ENCODE measurements at regions not wholly inside any gene's neighbourhood (a gene's known extent, or its start where the extent isn't known, plus 50 kb on each side); places are given as distances from the start of the nearest gene placed in this dataset.
"Not testable (repeated sequence)": the region's sequence is repeated elsewhere in the genome, so short reads cannot be mapped to it uniquely, and the experiment has no call there.

DNA sequence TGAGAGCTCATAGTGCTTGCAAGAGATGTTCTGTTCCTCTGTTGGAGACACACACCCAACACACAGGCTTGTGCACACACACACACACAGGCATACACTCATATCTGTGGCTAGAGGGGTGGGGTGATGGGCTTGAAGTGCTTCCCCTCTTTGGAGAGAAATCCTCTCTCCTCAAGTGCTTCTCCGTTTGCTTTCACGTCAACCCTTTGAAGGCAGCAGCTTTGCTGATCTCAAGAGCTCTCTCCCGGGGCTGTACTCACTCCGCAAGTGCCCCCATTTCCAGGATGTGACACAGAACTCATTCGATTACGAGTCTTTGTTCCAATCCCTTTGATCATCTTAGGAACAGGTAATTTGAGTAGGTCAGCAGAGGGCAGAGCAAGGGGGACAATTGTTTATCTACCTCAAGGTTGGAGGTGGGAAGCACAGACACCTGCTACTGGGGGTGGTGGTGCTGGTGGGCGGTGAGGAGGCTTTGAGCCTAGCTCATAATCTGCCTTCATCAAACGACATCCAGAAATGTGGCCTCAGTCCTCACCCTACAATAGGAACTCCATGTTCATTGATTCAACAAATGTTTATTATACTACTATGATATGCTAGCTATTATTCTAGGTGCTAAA lies 529.8 kb upstream of the CADM1 start:
- Mint-ChIP-seq H3K4me3 (no peak overlapping the region), H3K36me3 (ENCODE audit: low read depth) (peaks cover 4% of the 10 kb centered on the region), H3K27ac (no peak overlapping the region), H3K27me3 (ENCODE audit: low read depth) (peaks cover 25% of the 10 kb centered on the region), H3K4me1 (peaks cover 31% of the 10 kb centered on the region), H3K9me3 (peaks cover 9% of the 10 kb centered on the region)
- TF ChIP-seq, protein P1, sequence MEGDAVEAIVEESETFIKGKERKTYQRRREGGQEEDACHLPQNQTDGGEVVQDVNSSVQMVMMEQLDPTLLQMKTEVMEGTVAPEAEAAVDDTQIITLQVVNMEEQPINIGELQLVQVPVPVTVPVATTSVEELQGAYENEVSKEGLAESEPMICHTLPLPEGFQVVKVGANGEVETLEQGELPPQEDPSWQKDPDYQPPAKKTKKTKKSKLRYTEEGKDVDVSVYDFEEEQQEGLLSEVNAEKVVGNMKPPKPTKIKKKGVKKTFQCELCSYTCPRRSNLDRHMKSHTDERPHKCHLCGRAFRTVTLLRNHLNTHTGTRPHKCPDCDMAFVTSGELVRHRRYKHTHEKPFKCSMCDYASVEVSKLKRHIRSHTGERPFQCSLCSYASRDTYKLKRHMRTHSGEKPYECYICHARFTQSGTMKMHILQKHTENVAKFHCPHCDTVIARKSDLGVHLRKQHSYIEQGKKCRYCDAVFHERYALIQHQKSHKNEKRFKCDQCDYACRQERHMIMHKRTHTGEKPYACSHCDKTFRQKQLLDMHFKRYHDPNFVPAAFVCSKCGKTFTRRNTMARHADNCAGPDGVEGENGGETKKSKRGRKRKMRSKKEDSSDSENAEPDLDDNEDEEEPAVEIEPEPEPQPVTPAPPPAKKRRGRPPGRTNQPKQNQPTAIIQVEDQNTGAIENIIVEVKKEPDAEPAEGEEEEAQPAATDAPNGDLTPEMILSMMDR (IDR thresholded peaks at IDR 0.05; ENCODE audit: unreplicated experiment in 3 of 3): no peak

DNA sequence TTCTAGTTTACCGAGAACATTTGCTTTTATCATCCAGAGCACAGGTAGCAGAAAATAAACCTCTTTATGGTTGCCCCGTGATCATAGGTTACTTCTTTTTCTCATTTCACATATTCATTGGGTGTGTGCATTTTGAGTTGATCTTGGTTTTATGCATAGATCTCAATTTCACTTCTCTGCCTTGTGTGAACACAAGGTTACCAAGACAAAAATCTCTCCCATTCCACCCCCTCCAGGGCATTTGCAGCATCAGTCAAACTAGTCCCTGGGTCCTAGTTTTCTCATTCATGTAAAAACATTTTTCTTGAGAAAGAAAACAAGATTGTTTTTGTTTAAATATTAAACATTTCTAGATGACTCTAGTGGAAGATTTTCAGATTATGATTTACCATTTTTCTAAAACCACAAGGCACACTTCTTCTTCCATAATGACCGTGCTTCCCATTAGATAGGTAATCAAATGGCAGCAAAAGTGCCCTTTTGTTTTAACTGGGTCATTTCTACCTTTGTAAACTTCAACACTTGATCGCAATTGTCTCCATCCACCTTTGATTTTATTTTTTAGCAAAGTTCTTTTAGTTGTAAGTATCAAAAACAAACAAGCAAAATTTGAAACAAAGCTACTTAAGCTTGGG lies 526.6 kb upstream of the CADM1 start:
- H3K4me1 Mint-ChIP-seq: peaks cover 13% of the 10 kb centered on the region
- no peak overlapping the region for H3K4me3 Mint-ChIP-seq
- H3K27me3 Mint-ChIP-seq (ENCODE audit: low read depth): peaks cover 14% of the 10 kb centered on the region
- TF ChIP-seq, protein P1 (IDR thresholded peaks at IDR 0.05; ENCODE audit: unreplicated experiment in 3 of 3): no peak
- H3K36me3 Mint-ChIP-seq (ENCODE audit: low read depth): peaks cover 4% of the 10 kb centered on the region
- H3K9me3 Mint-ChIP-seq: peaks cover 18% of the 10 kb centered on the region
- H3K27ac Mint-ChIP-seq: no peak overlapping the region

DNA sequence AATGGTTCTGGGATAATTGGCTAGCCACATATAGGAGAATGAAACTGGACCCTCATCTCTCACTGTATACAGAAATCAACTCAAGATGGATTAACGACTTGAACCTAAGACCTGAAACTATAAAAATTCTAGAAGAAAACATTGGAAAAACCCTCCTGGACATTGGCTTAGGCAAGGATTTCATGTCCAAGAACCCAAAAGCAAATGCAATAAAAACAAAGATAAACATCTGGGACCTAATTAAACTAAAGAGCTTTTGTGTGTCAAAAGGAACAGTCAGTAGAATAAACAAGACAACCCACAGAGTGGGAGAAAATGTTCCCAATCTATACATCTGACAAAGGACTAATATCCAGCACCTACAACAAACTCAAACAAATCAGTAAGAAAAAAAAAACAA lies 524.3 kb upstream of the CADM1 start:
- H3K36me3 Mint-ChIP-seq (ENCODE audit: low read depth): peaks cover 13% of the 10 kb centered on the region
- peaks cover 36% of the 10 kb centered on the region for H3K9me3 Mint-ChIP-seq
- H3K4me1 Mint-ChIP-seq; H3K27me3 Mint-ChIP-seq (ENCODE audit: low read depth); H3K4me3 Mint-ChIP-seq; H3K27ac Mint-ChIP-seq: not testable (repeated sequence)

DNA sequence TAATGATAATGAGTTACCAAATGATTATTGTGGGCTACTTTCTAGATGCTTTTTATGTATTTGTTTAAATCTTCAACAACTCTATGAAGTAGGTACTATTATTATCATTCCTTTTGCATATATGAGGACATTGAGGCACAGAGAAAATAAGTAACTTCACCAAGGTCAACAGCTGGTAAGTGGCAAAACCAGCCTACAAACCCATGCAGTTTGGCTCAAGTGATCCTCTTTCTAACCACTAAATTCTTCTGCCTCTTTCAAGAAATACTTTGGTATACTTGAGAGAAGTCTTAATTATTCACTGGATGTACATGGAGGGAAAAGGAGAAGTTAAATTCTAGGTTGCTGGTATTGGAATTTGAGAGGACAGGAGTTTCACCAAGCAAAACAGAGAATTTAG lies 495.2 kb upstream of the CADM1 start:
- Mint-ChIP-seq H3K27me3 (ENCODE audit: low read depth) (no peaks in the 10 kb centered on the region), H3K4me1 (peaks cover 10% of the 10 kb centered on the region), H3K36me3 (ENCODE audit: low read depth) (peaks cover under 1% of the 10 kb centered on the region), H3K9me3 (peaks cover 5% of the 10 kb centered on the region), H3K4me3 (no peak overlapping the region), H3K27ac (no peak overlapping the region)
- TF ChIP-seq, protein P1 (IDR thresholded peaks at IDR 0.05; ENCODE audit: unreplicated experiment in 3 of 3): no peak

DNA sequence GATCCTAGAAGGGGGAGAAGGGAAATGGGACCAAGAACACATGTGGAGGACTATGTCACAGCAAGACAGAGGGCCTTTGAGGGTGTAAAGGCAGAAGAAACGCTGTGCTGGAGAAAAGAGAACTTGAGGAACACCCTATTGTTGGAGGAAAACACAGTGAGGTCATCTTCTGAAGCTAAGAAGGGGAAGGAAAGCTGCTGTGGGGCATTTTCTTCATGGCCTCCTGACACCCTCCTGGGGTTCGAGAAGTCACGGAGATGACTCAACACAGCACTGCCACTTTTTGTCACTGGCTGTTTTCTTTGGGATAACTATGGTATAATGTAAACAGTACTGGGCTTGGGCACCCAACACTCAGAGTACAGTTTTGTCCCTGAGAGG lies 492.6 kb upstream of the CADM1 start:
- Mint-ChIP-seq H3K27me3 (ENCODE audit: low read depth) (peaks cover 4% of the 10 kb centered on the region), H3K27ac (no peak overlapping the region), H3K4me3 (no peak overlapping the region), H3K4me1 (peaks cover 10% of the 10 kb centered on the region), H3K36me3 (ENCODE audit: low read depth) (peaks cover 3% of the 10 kb centered on the region), H3K9me3 (peaks cover 5% of the 10 kb centered on the region)
- TF ChIP-seq, protein P1 (IDR thresholded peaks at IDR 0.05; ENCODE audit: unreplicated experiment in 3 of 3): no peak

DNA sequence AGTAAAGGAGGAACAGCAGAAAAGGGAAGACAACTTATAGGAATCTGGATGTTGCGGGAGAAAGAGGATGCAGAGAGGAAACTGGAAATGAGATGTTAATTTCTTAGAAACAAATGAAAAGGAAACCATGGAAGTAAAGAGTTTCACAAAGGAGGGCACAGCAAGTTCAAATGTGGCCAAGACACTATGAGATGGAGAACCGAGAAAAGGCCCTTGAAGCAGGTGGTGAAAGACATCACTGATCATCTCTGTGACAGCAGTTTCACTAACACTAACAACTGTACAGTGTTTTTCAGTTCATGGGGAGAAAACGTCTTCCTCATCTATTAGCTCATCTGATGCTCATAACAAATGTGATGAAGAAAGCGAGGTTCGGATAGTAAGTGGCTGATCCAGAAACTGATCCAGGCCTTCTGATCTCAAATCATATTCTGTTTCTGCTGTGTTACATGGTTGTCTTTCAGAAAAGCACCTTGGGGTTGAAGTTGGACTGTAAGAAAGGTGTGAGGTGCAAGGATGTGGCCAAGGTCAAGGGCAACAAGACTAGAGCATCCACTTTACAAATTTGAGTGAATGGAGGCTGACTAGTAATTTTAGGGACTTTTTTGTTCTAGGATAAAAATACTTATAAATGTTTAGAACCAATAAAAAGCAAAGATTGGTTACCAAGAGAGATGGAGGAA lies 492.1 kb upstream of the CADM1 start:
- Mint-ChIP-seq H3K27ac (no peak overlapping the region), H3K4me3 (no peak overlapping the region), H3K9me3 (peaks cover 5% of the 10 kb centered on the region), H3K4me1 (peaks cover 10% of the 10 kb centered on the region), H3K36me3 (ENCODE audit: low read depth) (peaks cover 3% of the 10 kb centered on the region), H3K27me3 (ENCODE audit: low read depth) (peaks cover 4% of the 10 kb centered on the region)
- TF ChIP-seq, protein P1 (IDR thresholded peaks at IDR 0.05; ENCODE audit: unreplicated experiment in 3 of 3): no peak
